B cell (primary cell): ENCODE measurements at regions not wholly inside any gene's neighbourhood (a gene's known extent, or its start where the extent isn't known, plus 50 kb on each side); places are given as distances from the start of the nearest gene placed in this dataset.

Source experiments
- EZH2 ChIP-seq: IDR thresholded peaks from 2 replicates; pipeline ENCODE4 v1.6.1; 2012; ENCODE audit warnings: borderline replicate concordance, low read depth, mild to moderate bottlenecking, moderate library complexity, low read length; ENCODE audit not compliant: insufficient read depth, poor library complexity, severe bottlenecking
- TF ChIP-seq, protein P1 (sequence below): fragments of 200-600 bp; IDR thresholded peaks from one replicate; pipeline ENCODE4 v1.8.0; 2022; ENCODE audit warnings: antibody characterized with exemption, mild to moderate bottlenecking

DNA sequence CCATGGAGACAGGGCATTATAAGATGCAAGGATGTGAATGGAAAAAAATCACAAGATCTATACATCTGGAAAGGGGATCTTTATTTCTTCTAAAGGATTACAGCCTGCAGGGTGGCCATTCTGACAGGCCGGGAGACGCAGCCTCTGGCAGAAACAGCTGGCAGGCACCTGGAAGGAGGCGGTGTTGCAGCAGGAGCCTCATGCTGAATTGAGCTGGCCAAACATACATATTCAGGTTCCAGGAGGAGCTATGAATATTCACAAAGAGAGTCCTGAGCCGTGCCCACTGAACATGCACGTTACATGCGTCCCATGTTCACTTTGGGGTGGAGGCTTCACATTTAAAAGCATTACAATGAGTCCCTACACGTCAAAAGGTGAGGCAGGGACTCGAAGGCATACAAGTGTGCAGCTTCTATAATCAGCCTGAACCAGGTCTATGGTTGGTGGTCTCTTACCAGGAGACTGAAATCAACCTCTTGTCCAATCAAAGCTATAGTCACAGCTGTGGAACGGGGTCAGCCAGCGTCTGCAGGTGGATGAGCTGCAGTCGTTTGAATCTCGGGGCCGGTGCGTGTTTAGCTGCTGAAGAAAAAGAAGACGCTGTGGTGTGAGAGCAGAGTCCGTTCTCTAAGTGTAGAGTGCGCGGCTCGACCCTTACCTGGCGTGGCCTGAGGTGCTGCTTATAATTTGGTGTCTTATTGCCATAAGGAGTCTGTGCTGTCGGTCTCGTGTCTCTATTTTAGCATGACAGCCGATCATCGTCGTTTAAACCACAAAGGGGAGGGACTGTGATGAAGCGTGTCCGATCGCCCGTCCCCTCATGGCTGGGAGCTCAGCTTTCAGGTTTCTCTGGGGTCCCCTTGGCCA, 183.0 kb downstream of the ETS2 start:
- TF ChIP-seq, protein P1, sequence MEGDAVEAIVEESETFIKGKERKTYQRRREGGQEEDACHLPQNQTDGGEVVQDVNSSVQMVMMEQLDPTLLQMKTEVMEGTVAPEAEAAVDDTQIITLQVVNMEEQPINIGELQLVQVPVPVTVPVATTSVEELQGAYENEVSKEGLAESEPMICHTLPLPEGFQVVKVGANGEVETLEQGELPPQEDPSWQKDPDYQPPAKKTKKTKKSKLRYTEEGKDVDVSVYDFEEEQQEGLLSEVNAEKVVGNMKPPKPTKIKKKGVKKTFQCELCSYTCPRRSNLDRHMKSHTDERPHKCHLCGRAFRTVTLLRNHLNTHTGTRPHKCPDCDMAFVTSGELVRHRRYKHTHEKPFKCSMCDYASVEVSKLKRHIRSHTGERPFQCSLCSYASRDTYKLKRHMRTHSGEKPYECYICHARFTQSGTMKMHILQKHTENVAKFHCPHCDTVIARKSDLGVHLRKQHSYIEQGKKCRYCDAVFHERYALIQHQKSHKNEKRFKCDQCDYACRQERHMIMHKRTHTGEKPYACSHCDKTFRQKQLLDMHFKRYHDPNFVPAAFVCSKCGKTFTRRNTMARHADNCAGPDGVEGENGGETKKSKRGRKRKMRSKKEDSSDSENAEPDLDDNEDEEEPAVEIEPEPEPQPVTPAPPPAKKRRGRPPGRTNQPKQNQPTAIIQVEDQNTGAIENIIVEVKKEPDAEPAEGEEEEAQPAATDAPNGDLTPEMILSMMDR: no peak
- TF ChIP-seq EZH2: no peak
